HCT116 (cell line): ENCODE measurements at regions not wholly inside any gene's neighbourhood (a gene's known extent, or its start where the extent isn't known, plus 50 kb on each side); places are given as distances from the start of the nearest gene placed in this dataset.

ENCODE experiments used
- CEBPB ChIP-seq: IDR thresholded peaks from 2 replicates; pipeline ENCODE4 v1.6.1; 2012; ENCODE audit warnings: low read depth
- EGR1 ChIP-seq: IDR thresholded peaks from 2 replicates; pipeline ENCODE4 v1.6.1; 2012; ENCODE audit warnings: low read depth
- EZH2 ChIP-seq: fragments of 200-600 bp; sonication (generic); IDR thresholded peaks from 2 replicates; pipeline ENCODE4 v1.6.1; 2017; ENCODE audit warnings: antibody characterized with exemption, mixed run types
- JUND ChIP-seq: IDR thresholded peaks from 2 replicates; pipeline ENCODE4 v1.6.1; 2012
- POLR2A ChIP-seq: IDR thresholded peaks from 2 replicates; pipeline ENCODE4 v1.7.0; 2011; ENCODE audit warnings: borderline replicate concordance; ENCODE audit not compliant: insufficient read depth, insufficient read length; ENCODE audit errors: extremely low read depth
- POLR2AphosphoS5 ChIP-seq: IDR thresholded peaks from 2 replicates; pipeline ENCODE4 v1.6.1; 2011; ENCODE audit warnings: mild to moderate bottlenecking, low read depth, low read length, moderate library complexity
- RAD21 ChIP-seq: IDR thresholded peaks from 2 replicates; pipeline ENCODE4 v1.6.1; 2012; ENCODE audit warnings: low read depth, mild to moderate bottlenecking
- REST ChIP-seq: IDR thresholded peaks from 2 replicates; pipeline ENCODE4 v1.6.1; 2012; ENCODE audit warnings: low read depth
- SIN3A ChIP-seq: IDR thresholded peaks from 2 replicates; pipeline ENCODE4 v1.6.1; 2012; ENCODE audit warnings: low read depth
- TCF7L2 ChIP-seq: IDR thresholded peaks from 2 replicates; pipeline ENCODE4 v1.7.0; 2011; ENCODE audit warnings: borderline replicate concordance, inconsistent platforms; ENCODE audit not compliant: insufficient read depth, insufficient read length; ENCODE audit errors: extremely low read depth
- YY1 ChIP-seq: IDR thresholded peaks from 2 replicates; pipeline ENCODE4 v1.6.1; 2011; ENCODE audit warnings: low read length, low read depth, moderate library complexity, mild to moderate bottlenecking; ENCODE audit not compliant: insufficient replicate concordance; ENCODE audit errors: extremely low read depth
- ZFX ChIP-seq: fragments of 450-650 bp; IDR thresholded peaks from 2 replicates; pipeline ENCODE4 v1.6.1; 2017
- TF ChIP-seq, protein P1 (sequence below), 3 experiments: fragments of 200-600 bp in 1 of 3; sonication (generic) in 1 of 3; IDR thresholded peaks in 2 of 3; conservative IDR thresholded peaks in 1 of 3; 2 replicates each; pipeline ENCODE4 v1.5.1; 2012 to 2017; ENCODE audit warnings: low read depth in 2 of 3, low read length in 2 of 3, antibody characterized with exemption in 1 of 3, borderline replicate concordance in 1 of 3, control low read depth in 1 of 3, mild to moderate bottlenecking in 1 of 3, mixed read lengths in 1 of 3, mixed run types in 1 of 3, moderate library complexity in 1 of 3; ENCODE audit not compliant: insufficient read depth in 1 of 3
- TF ChIP-seq, protein P2 (sequence below): IDR thresholded peaks from 2 replicates; pipeline ENCODE4 v1.6.1; 2012

- TF ChIP-seq, protein P1, sequence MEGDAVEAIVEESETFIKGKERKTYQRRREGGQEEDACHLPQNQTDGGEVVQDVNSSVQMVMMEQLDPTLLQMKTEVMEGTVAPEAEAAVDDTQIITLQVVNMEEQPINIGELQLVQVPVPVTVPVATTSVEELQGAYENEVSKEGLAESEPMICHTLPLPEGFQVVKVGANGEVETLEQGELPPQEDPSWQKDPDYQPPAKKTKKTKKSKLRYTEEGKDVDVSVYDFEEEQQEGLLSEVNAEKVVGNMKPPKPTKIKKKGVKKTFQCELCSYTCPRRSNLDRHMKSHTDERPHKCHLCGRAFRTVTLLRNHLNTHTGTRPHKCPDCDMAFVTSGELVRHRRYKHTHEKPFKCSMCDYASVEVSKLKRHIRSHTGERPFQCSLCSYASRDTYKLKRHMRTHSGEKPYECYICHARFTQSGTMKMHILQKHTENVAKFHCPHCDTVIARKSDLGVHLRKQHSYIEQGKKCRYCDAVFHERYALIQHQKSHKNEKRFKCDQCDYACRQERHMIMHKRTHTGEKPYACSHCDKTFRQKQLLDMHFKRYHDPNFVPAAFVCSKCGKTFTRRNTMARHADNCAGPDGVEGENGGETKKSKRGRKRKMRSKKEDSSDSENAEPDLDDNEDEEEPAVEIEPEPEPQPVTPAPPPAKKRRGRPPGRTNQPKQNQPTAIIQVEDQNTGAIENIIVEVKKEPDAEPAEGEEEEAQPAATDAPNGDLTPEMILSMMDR (IDR thresholded peaks at IDR 0.05 in 2 of 3, conservative IDR thresholded peaks at IDR 0.05 in 1 of 3; ENCODE audit: borderline replicate concordance in 1 of 3, insufficient read depth in 1 of 3, low read depth in 2 of 3, low read length in 2 of 3), result no peak
- TF ChIP-seq EZH2 (no peak), TCF7L2 (no peak), ZFX (no peak), JUND (no peak), POLR2AphosphoS5 (no peak), REST (no peak), POLR2A (no peak), EGR1 (no peak), SIN3A (no peak), CEBPB (no peak), YY1 (no peak), RAD21 (no peak)
- TF ChIP-seq, protein P2, sequence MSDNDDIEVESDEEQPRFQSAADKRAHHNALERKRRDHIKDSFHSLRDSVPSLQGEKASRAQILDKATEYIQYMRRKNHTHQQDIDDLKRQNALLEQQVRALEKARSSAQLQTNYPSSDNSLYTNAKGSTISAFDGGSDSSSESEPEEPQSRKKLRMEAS, result no peak
These were observed 260.0 kb downstream of the ASXL3 start for GRCh38 chr18:33838054-33838453.
